NCI-H748 (cell line): ENCODE measurements at regions not wholly inside any gene's neighbourhood (a gene's known extent, or its start where the extent isn't known, plus 50 kb on each side); places are given as distances from the start of the nearest gene placed in this dataset.

Source experiments
- DNase-seq: peaks from one replicate; lab custom pipeline; 2025; ENCODE audit not compliant: unreplicated experiment; lab: John Stamatoyannopoulos, UW

DNA sequence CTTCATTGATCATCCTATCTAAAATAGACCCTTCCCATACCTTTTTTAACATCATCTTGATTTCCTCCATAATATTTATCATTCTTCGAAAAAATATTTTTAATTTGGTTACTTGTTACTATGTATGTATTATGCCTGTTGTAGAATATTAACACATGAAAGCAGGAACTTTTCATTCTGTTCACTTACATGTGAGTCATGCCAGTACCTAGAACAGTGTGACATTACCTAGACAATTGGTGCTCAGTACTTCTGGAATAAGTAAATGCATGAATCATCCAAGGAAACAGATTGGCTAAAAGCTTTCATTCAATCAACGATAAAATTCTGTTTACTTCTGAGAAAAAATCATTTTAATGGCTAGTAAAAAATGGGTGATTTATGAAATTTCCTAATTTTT is 76.4 kb downstream of the CXXC4 start:
- DNase-seq = no peak

DNA sequence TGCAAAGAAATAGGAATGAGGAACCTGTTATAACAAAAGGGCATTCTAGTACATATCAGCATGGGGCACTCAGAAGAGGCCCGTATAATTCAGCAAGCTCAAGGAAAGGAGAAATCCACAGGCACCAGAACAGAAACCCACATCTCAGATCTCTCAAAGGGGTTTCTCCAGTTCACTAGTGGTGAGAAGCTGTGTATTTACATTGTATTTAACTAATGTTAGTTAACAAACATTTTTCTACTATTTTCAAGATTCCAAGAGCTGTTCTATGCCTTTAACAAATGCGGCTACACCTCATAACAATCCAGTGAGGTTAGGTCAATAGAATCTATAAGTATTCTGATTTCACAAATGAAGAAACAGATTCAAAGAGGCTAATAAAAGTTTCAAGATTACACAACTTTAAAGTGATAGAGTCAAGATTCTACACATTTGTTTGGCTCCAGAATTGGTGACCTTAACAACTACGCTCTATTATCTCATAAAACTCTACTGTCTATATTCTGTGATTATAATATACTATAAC is 77.3 kb downstream of the CXXC4 start:
- DNase-seq = no peak

DNA sequence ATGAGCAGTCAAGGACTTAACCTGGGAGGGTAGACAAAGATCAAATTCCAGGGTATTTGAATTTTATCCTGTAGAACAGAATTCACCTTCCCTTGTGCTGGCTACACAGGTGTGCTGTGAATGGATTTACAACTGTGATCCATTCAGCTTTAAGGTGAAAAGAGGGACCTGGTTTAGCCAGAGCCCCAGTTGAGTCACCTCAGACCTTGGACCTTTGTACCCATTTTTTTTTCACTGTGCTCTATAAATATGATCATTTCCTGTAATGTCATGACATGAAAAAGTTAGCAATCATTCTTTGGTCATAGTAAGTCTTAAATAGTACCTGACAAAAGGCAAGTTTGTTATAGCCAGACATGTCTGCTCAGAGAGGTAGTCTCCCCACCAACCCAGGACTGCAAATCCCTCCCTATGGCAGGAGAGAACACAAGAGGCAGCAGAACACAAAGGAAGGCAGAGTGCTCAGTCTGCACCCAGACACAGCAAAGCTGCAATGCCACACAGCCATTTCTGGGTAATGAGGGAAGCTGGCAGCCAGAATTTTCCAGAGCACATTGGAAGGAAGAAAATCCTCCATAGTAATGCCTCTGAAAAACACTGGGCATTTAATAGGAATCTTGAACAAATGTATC is 77.9 kb downstream of the CXXC4 start:
- no peak for DNase-seq

DNA sequence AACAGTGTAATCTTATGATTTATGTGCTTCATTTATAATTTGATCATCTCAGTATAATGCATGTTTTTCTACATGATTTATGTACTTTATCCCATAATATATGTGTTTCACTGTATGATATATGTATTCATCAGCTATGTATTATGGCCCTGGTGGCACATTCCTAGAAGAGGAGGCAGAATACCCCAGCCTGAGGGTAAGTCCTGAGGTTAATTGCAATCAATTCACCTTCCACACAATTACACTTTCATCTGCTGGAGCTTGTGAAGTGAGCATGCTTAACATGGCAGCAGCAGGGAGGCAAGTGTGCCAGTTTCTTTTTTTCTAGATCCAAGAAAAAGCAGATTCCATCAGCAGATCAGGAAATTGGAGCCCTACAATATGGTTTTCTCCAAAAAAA is 81.2 kb downstream of the CXXC4 start:
- no peak for DNase-seq

DNA sequence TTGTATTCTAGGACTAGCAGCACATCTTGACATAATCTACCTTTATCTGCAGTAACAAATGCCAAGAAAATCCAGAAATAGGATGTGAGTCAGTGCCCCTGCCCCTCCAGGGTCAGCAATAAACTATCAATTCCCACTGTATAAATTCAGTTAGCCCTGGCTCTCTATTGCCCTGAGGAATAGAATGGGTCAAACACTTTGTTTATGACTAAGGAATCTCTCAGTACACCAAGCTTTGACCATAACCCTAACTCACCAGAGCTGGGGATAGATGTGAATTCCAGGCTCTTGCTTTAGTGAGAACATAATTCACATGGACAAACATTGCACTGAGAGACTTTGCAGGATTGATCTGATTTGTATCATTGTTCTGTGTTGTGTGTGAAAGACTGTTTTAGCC is 82.3 kb downstream of the CXXC4 start:
- no peak for DNase-seq

DNA sequence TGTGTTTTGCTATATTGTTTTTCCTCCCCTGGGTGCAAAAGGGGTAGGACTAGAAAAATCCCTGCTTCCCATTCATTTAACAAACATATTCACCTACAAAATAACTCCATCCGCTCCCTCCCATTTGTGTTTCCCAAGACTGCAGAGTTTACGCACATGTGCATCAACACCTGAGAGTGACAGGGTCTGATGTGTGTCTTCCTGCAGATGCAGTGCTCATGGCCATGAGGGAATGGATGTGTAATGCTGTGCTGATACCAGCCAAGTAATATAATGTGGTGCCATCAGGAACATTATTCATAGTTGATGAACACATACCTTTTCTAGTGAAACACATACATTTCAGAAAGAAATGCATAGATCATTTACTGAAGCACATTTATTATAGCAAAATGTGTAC is 83.2 kb downstream of the CXXC4 start:
- DNase-seq = no peak

DNA sequence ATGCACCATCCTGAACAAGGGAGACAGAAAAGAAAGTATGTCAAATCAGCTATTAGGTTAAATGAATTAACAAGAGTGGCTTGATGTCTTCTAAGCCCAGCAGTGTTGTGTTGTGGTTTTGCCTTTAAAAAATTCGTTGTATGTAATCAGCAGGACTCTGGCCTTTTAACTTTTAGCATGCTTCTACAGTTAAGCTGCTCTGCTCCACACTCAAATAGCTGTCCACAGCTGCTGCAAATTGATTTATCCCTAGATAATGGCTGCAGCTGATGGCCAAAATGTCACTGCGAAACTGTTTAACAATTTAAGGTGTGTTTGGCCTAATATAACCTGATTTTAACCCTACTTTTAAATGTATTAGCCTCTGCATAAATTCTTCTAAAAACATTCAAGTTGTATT is 85.8 kb downstream of the CXXC4 start:
- DNase-seq = no peak

DNA sequence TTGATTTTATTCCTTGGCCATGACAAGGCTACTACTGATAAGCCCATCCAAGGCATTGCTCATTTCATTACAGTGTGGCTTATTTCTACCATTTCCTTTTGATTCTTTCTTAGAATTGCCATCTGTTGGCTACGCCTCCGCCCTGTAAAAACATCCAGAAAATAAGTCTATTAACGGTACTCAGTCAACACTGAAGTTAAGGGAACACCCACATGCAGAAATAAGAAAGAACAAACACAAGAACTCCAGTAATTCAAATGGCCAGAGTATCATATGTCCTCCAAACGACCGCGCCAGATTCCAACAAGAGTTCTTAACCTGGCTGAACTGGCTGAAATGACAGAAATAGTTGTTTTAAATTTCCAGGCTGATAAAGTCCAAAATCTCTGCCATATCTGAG is 90.3 kb downstream of the CXXC4 start:
- DNase-seq = no peak

DNA sequence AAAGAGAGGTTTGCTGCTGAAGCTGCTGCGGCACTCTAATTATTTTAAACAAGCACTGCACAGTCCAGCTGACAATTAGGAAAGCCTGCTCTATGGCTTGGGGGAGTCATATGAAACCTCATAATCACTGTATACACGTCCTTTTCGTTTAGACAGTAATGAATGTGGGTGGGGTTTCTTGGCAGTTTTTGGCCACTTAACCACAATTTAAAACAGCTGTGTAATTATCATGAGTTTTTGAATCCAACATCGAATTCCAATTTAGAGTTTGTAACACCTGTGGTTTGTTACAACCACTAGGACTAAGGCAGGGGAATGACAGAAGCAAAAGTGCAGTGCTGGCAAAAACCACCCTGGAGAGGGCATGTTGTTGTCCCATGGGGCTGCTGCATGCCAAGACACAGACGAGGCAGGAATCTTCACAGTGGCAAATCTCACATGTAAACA is 99.5 kb downstream of the CXXC4 start:
- peak; percentile 95 for DNase-seq

DNA sequence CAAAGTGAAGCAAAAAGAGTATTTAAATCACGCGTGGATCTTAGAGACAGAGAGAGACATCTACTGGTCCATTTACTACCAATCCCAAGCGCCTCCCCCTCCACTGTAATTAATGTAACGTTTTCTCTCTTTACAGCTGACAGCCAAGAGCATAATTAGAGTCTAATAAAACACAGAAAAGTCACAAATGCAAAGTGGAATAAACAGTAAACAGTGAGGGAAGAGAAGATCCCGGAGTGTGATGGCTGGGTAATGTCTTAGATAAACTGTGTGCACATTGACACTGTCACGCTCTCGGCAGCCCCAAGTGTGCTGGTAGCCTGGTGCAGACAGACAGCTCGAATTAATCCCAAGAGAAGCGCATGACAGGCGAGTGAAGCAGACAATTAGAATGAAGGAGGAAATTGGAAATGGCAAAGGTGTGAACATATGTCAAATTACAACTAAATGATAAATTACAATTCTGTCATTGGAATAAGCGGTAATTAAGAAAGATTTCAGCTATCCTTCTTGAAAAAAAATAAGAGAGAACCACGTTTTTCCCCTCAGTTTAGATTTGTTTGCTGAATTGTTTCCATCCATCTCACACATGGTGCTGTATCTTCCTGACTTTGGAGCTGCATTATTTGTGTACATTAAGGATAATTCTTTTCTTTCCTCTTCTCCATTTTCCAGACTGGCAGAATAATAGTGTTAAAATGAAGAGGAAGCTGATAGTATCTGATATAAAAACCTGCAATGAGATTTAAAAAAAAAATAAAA is 100.1 kb downstream of the CXXC4 start:
- peak; percentile 84 for DNase-seq

DNA sequence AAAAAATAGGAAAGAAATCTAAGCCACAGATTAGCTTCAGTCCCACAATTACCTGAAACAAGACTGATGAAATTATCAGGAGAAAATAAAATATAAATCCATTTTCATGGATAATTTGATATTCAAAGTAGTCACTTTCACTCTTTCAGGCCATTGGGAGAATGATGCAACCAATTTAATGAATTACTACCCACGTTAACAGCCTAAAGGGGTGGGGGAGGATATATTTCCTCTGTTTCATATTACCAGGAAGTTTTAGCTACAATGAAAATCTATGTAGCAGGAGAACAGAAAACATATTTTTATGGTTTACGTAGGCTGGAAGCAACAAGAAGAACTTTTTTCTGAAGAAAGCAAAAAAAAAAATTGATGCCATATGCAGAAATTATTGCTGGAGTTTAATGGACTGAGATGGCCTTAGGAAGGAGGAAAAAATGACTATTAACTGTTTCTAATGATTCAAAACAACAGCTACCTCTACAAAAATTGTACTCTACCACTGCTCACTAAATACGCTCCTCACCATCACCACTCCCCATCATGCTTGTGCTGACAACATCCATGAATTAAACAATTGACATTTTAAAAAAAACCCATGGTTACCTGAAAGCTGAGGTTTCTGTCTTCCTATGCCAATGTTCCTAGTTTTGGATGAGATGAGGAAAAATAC is 100.9 kb downstream of the CXXC4 start:
- peak; percentile 23 for DNase-seq

DNA sequence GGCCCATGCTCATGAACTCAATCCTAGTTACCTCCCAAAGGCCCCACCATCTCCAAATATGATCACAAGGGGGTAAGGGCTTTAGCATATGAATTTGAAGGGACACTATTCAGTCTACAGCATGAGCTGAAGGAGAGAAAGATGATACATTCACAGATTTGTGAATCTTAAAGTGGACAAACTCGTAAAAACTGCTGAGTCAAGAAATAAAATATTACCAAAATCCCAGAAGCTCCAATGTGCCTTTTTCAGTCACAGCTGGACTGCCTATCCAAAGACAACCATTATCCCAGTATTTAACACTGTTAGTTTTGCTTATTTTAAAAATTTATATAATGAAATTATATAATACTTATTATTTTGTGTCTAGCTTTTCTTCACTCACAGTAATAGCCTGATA is 109.0 kb downstream of the CXXC4 start:
- no peak for DNase-seq

DNA sequence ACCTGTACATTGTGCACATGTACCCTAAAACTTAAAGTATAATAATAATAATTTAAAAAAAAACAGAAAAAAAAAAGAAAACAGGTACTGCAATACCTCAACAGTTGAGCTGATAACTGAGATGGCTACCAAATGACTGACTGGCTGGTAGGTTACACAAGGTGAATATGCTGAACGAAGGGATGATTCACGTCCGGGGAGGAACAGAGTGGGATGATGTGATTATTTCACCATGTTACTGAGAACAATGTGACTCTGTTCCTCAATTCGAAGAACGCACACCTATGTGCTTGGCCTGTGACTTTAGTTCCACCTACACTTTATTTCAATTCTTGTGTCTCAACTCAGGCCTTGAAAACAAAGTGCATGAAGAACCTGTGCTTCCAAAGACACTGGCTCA is 111.7 kb downstream of the CXXC4 start:
- DNase-seq = no peak

DNA sequence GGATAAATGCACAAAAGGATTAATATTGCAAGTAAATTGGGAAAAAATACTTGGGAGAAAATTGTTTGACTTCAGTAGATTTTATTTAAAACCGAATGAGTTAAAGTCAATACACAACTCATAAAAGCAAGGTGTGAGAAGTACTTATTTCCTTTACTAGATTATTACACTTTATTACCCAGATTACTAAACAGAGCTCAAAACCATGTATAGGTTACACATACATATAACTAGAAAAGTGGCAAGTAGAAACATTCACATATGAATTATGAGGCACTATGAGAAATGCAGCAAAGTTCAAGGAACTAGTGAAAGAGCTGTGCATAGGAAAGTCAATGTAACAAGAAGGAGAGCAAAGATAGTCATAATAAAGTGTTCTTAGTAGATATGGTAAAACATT is 113.0 kb downstream of the CXXC4 start:
- no peak for DNase-seq

DNA sequence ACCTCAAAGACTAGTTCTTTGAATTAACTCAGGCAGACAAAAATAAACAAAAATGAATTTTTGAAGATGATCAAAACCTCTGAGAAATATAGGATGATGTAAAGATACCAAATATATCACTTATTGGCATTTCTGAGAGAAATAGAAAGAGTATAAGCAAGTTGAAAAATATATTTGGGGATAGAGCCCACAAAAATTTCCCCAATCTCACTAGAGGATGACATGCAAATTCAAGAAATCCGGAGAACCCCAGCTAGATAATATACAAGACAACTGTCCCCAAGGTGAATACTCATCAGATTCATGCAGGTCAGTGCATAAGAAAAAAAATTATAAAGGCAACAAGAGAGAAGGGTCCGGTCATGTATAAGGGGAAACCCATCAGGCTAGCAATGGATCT is 129.1 kb downstream of the CXXC4 start:
- no peak for DNase-seq

DNA sequence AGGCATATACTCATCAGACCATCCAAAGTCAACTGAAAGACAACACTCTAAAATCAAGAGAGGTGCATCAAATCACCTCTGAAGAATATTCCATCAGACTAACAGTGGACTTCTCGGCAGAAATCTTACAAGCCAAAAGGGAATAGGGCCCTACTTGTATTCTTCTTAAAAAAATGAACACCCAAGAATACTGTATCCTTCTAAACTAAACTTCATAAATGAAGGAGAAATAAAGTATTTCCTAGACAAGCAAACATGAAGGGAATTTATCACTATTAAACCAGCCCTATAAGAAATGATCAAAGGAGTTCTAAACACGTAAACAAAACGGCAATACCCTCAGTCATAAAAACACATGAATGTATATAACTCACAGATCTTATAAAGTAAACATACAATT is 141.2 kb downstream of the CXXC4 start:
- no peak for DNase-seq

DNA sequence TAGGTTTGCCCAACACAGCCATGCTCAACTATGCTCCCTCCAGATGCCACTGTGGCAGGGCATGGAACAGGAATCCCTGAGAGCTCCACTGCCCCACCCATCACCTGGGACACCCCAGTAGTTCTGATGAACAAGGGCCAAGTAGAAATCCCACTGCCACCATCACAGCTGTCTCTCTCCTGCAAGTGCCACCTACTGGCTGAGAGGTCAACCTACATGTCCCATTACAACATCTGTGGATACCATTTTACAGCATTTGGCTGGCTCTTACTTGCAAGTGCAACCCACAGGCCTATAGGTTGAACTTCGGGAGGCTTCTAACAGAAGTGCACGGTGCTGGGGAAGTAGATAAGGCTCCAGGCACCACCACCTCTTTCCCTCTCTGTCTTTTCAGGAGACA is 142.5 kb downstream of the CXXC4 start:
- DNase-seq = no peak

DNA sequence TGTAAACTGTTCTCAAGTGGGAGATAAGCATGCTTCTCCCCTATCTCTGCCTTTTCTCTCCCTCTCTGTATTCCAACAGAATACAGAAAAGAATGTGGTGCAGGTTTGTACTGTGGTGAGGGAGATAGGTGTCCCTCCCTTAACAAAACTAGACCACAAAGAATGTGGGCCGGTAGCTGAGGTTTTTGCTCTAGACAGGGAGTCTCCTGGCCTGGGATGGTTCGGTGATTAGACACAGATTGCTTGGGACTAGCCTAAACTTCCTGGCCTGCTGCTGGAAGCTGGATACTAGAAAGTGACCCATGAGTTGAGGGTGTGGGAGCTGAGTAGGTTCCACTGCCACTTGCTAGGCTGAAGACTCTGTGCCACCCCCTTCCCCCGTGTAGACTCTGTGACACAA is 143.0 kb downstream of the CXXC4 start:
- DNase-seq = no peak

DNA sequence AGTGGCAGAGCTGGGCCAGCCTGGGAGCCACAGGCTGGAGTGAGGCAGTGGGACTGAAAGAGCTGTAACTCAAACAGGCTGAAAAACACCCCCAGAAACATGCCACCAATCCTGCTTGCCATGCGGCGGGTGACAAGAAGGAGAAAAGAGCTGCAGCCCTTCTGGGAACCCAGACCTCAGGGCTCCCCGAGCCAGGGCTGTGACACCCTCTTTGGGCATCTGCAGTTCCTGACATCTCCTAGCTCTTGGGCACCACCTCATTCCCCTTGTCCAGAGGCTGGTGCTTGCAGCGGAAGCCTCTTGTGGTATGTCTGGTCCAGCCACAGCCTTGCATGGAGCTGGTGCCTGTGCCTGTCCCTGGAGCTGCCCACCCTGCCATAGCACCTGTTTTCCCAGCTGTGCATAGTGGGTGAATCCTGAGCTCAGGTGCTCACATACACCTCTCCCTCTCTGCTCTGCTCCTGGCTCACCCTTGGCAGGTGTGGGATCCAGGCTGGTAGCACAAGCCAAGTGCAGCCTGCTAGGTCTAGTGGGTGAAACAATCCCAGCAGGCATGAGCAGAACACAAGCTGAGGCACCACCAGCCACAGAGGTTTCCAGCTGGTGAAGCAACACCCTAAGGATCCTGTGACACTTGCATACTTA is 149.0 kb downstream of the CXXC4 start:
- DNase-seq = no peak

DNA sequence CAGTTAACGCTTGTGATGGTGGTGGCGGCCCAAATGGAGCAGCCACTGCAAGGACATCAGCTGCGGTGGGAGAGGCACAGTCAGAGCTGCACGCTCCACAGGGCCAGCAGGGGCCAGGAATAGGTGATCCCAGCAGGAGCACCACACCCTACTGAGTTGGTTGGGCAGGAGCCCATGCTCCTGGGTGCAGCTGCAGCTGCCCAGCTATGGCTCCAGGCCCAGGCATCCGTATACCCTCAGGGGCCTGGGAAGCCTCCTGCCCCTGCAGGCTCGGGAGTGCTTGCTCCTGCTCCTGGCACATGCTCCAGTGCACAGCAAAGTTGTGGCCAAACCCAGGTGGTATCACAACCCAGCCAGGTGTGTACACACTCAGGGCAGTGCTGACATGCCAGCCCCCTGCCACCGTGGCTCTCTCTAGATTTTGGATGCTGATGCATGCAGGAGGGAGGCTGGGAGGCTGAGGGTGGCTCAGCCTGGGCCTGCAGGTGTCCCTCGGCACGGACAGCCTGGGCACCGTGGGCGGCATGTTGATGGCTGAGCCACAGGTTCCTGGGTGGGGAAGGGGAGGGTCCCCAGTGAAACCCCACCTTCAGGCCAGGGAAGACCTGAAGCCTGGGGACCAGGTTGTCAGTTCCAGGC is 150.2 kb downstream of the CXXC4 start:
- no peak for DNase-seq

DNA sequence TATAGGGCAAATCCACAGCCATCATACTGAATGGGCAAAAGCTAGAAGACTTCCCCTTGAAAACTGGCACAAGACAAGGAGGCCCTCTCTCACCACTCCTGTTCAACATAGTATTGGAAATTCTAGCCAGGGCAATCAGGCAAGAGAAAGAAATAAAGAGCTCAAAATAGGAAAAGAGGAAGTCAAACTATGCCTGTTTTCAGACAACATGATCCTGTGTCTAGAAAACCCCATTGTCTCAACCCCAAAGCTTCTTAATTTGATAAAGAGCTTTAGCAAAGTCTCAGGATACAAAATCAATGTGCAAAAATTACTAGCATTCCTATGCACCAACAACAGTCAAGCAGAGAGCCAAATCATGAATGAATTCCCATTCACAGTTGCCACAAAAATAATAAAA is 160.3 kb downstream of the CXXC4 start:
- DNase-seq = no peak
